ENCODE measurements at regions not wholly inside any gene's neighbourhood (a gene's known extent, or its start where the extent isn't known, plus 50 kb on each side); places are given as distances from the start of the nearest gene placed in this dataset.

- TF ChIP-seq FOSB (CRISPR knock-in tag; IDR thresholded peaks at IDR 0.05) (no peak), BHLHE40 (IDR thresholded peaks at IDR 0.05; ENCODE audit: low read depth, low read length) (no peak), TP53 (CRISPR knock-in tag; IDR thresholded peaks at IDR 0.05) (no peak), RFX5 (IDR thresholded peaks at IDR 0.05) (no peak), JUN (IDR thresholded peaks at IDR 0.05) (no peak), HOXB5 (CRISPR knock-in tag; IDR thresholded peaks at IDR 0.05) (no peak)
- Histone ChIP-seq H3K4me1 (no peaks in the 10 kb centered on the region), H3K4me3 (no peak overlapping the region), H3K27ac (no peak overlapping the region), H3K9me3 (no peaks in the 10 kb centered on the region), H3K4me2 (no peak overlapping the region)
- POLR2A ChIA-PET: no interaction called here
- WGBS (ENCODE audit: missing lambda C conversion rate): 5% methylated on average over 2 of the region's 2 CpGs
- ATAC-seq: no peak
- no peak for DNase-seq (ENCODE audit: low read depth in 1 of 2, low spot score in 1 of 2)
- CTCF ChIA-PET: no interaction called here
- no peak for FAIRE-seq
These were observed 123.7 kb upstream of the GJB5 start for GRCh38 chr1:34631126-34631525.

GRCh38 chr1:34639701-34640100, 115.1 kb upstream of the GJB5 start:
- DNase-seq (ENCODE audit: low read depth in 1 of 2, low spot score in 1 of 2) (no peak), ATAC-seq (no peak), FAIRE-seq (no peak)
- ChIA-PET POLR2A (no interaction called here), CTCF (interaction anchor here (1.8 kb wide), 1 partner anchor 48 kb away, joined by 5 read pairs; no protein-coding TSS in a partner anchor)
- Histone ChIP-seq H3K9me3 (no peaks in the 10 kb centered on the region), H3K4me2 (no peak overlapping the region), H3K27ac (no peak overlapping the region), H3K4me1 (no peaks in the 10 kb centered on the region), H3K4me3 (no peak overlapping the region)
- no peak for TF ChIP-seq E2F6 (IDR thresholded peaks at IDR 0.05; ENCODE audit: borderline replicate concordance, low read depth)
- WGBS (ENCODE audit: missing lambda C conversion rate): 20% methylated on average over 3 of the region's 9 CpGs

GRCh38 chr1:34640654-34641401, 114.0 kb upstream of the GJB5 start:
- no peak for ATAC-seq
- TF ChIP-seq TP53 (CRISPR knock-in tag; IDR thresholded peaks at IDR 0.05) (no peak), ZFP36 (IDR thresholded peaks at IDR 0.05; ENCODE audit: borderline replicate concordance, partially characterized antibody) (no peak), FOSB (CRISPR knock-in tag; IDR thresholded peaks at IDR 0.05) (no peak), E2F6 (IDR thresholded peaks at IDR 0.05; ENCODE audit: borderline replicate concordance, low read depth) (no peak), SMC3 (IDR thresholded peaks at IDR 0.05) (no peak)
- Histone ChIP-seq H3K4me2 (no peak overlapping the region), H3K9me3 (no peaks in the 10 kb centered on the region), H3K4me1 (no peaks in the 10 kb centered on the region), H3K27ac (no peak overlapping the region), H3K4me3 (no peak overlapping the region)
- ChIA-PET POLR2A (no interaction called here), CTCF (interaction anchor here (1.8 kb wide), 1 partner anchor 47 kb away, joined by 5 read pairs; no protein-coding TSS in a partner anchor)
- no peak for DNase-seq (ENCODE audit: low read depth in 1 of 2, low spot score in 1 of 2)
- FAIRE-seq: no peak
- 18% methylated on average over 10 of the region's 10 CpGs for WGBS (ENCODE audit: missing lambda C conversion rate)

GRCh38 chr1:34642679-34643078, 112.2 kb upstream of the GJB5 start:
- ATAC-seq (0 out of 6 replicates have a peak, but pooled peaks of 1 of the 2 experiments have one; percentile 28), FAIRE-seq (no peak), DNase-seq (ENCODE audit: low read depth in 1 of 2, low spot score in 1 of 2) (no peak)
- Histone ChIP-seq H3K4me1 (no peaks in the 10 kb centered on the region), H3K4me2 (no peak overlapping the region), H3K4me3 (no peak overlapping the region), H3K27ac (no peak overlapping the region), H3K9me3 (no peaks in the 10 kb centered on the region)
- ChIA-PET CTCF (no interaction called here), POLR2A (no interaction called here)
- TF ChIP-seq RAD21 (conservative IDR thresholded peaks at IDR 0.05 in 1 of 2, IDR thresholded peaks at IDR 0.05 in 1 of 2) (peak in 1 of 2 experiments; percentile 11; a peak in 1 of 5 replicates), GATA3 (IDR thresholded peaks at IDR 0.05; ENCODE audit: borderline replicate concordance) (no peak)
- 25% methylated on average over 1 of the region's 1 CpG for WGBS (ENCODE audit: missing lambda C conversion rate)

- H3K4me2 ChIP-seq: no peak overlapping the region
- 0% methylated on average over 6 of the region's 7 CpGs for WGBS (ENCODE audit: missing lambda C conversion rate)
- ChIA-PET CTCF (no interaction called here), POLR2A (no interaction called here)
- H3K9me3 ChIP-seq: no peaks in the 10 kb centered on the region
- TF ChIP-seq MAX (IDR thresholded peaks at IDR 0.05): no peak
- TF ChIP-seq BCL3 (IDR thresholded peaks at IDR 0.05): no peak
- no peak for TF ChIP-seq FOXS1 (CRISPR knock-in tag; IDR thresholded peaks at IDR 0.05)
- no peak for TF ChIP-seq NR3C1 (IDR thresholded peaks at IDR 0.05)
- no peak for TF ChIP-seq EP300 (IDR thresholded peaks at IDR 0.05)
- TF ChIP-seq CBX2 (IDR thresholded peaks at IDR 0.05; ENCODE audit: borderline replicate concordance, low read depth): no peak
- TF ChIP-seq TP53 (CRISPR knock-in tag; IDR thresholded peaks at IDR 0.05): no peak
- TF ChIP-seq FOSB (CRISPR knock-in tag; IDR thresholded peaks at IDR 0.05): no peak
- TF ChIP-seq POLR2AphosphoS2 (conservative IDR thresholded peaks at IDR 0.05; ENCODE audit: low read length): no peak
- no peak for TF ChIP-seq KDM5A (IDR thresholded peaks at IDR 0.05)
- TF ChIP-seq HOXB13 (CRISPR knock-in tag; IDR thresholded peaks at IDR 0.05; ENCODE audit: low read depth): no peak
- FAIRE-seq (no peak), DNase-seq (ENCODE audit: low read depth in 1 of 2, low spot score in 1 of 2) (no peak), ATAC-seq (no peak)
- H3K4me1 ChIP-seq: no peaks in the 10 kb centered on the region
- H3K27ac ChIP-seq: no peak overlapping the region
- no peak overlapping the region for H3K4me3 ChIP-seq
These were observed 109.6 kb upstream of the GJB5 start for GRCh38 chr1:34645109-34645688.
